HFFc6 (cell line): ENCODE measurements at regions not wholly inside any gene's neighbourhood (a gene's known extent, or its start where the extent isn't known, plus 50 kb on each side); places are given as distances from the start of the nearest gene placed in this dataset.

ENCODE experiments used
- DNase-seq: peaks from one replicate; pipeline ENCODE4 v3.0.0-alpha.2; 2018
- H3K27ac Mint-ChIP-seq: 2 replicates; pipeline ENCODE4 v1.8.0; 2020; ENCODE audit warnings: mild to moderate bottlenecking, mixed read lengths
- H3K27me3 Mint-ChIP-seq: 2 replicates; pipeline ENCODE4 v1.8.0; 2021; ENCODE audit warnings: mild to moderate bottlenecking, moderate library complexity, mixed read lengths; ENCODE audit not compliant: insufficient read depth
- H3K36me3 Mint-ChIP-seq: 2 replicates; pipeline ENCODE4 v1.8.0; 2021; ENCODE audit warnings: low read depth, mixed read lengths
- H3K4me1 Mint-ChIP-seq: 2 replicates; pipeline ENCODE4 v1.8.0; 2020; ENCODE audit warnings: low read depth, mixed read lengths
- H3K4me3 Mint-ChIP-seq: 2 replicates; pipeline ENCODE4 v1.8.0; 2020; ENCODE audit warnings: mild to moderate bottlenecking, moderate library complexity, mixed read lengths
- H3K9me3 Mint-ChIP-seq: 2 replicates; pipeline ENCODE4 v1.8.0; 2020; ENCODE audit warnings: mild to moderate bottlenecking, mixed read lengths
- CTCF ChIP-seq: fragments of 200-600 bp; sonication (generic); IDR thresholded peaks from 2 replicates; pipeline ENCODE4 v1.5.0; 2021; ENCODE audit warnings: antibody characterized with exemption, mild to moderate bottlenecking

GRCh38 chr6:22658934-22659333, 89.6 kb downstream of the HDGFL1 start:
- TF ChIP-seq CTCF = no peak
- peaks cover 38% of the 10 kb centered on the region for H3K9me3 Mint-ChIP-seq
- H3K27ac Mint-ChIP-seq = no peak overlapping the region
- no peak overlapping the region for H3K4me3 Mint-ChIP-seq
- peaks cover 1% of the 10 kb centered on the region; the same call in 1 of the 2 replicates for H3K27me3 Mint-ChIP-seq
- no peak for DNase-seq
- H3K36me3 Mint-ChIP-seq = no peaks in the 10 kb centered on the region
- H3K4me1 Mint-ChIP-seq = no peaks in the 10 kb centered on the region

GRCh38 chr6:22664968-22665367, 95.6 kb downstream of the HDGFL1 start:
- Mint-ChIP-seq H3K4me1 (no peaks in the 10 kb centered on the region), H3K9me3 (peaks cover 55% of the 10 kb centered on the region), H3K27ac (no peak overlapping the region), H3K27me3 (peaks cover 1% of the 10 kb centered on the region; the same call in 1 of the 2 replicates), H3K36me3 (no peaks in the 10 kb centered on the region), H3K4me3 (no peak overlapping the region)
- no peak for DNase-seq
- no peak for TF ChIP-seq CTCF

GRCh38 chr6:22666021-22666420, 96.7 kb downstream of the HDGFL1 start:
- Mint-ChIP-seq H3K9me3 (peaks cover 49% of the 10 kb centered on the region), H3K4me3 (no peak overlapping the region), H3K4me1 (no peaks in the 10 kb centered on the region), H3K36me3 (no peaks in the 10 kb centered on the region), H3K27me3 (peaks cover 1% of the 10 kb centered on the region; the same call in 1 of the 2 replicates), H3K27ac (no peak overlapping the region)
- no peak for DNase-seq
- TF ChIP-seq CTCF = no peak

GRCh38 chr6:22666586-22666985, 97.2 kb downstream of the HDGFL1 start:
- H3K4me3 Mint-ChIP-seq = no peak overlapping the region
- no peaks in the 10 kb centered on the region for H3K4me1 Mint-ChIP-seq
- DNase-seq = no peak
- peaks cover 45% of the 10 kb centered on the region for H3K9me3 Mint-ChIP-seq
- H3K27ac Mint-ChIP-seq = no peak overlapping the region
- no peaks in the 10 kb centered on the region for H3K36me3 Mint-ChIP-seq
- H3K27me3 Mint-ChIP-seq = no peaks in the 10 kb centered on the region
- no peak for TF ChIP-seq CTCF

GRCh38 chr6:22667855-22668254, 98.5 kb downstream of the HDGFL1 start:
- TF ChIP-seq CTCF = no peak
- Mint-ChIP-seq H3K36me3 (no peaks in the 10 kb centered on the region), H3K27ac (no peak overlapping the region), H3K4me3 (no peak overlapping the region), H3K9me3 (peaks cover 32% of the 10 kb centered on the region), H3K27me3 (no peaks in the 10 kb centered on the region), H3K4me1 (no peaks in the 10 kb centered on the region)
- no peak for DNase-seq

- H3K36me3 Mint-ChIP-seq = no peaks in the 10 kb centered on the region
- peaks cover 32% of the 10 kb centered on the region for H3K9me3 Mint-ChIP-seq
- TF ChIP-seq CTCF = no peak
- DNase-seq = no peak
- no peaks in the 10 kb centered on the region for H3K4me1 Mint-ChIP-seq
- no peak overlapping the region for H3K27ac Mint-ChIP-seq
- H3K4me3 Mint-ChIP-seq = no peak overlapping the region
- no peaks in the 10 kb centered on the region for H3K27me3 Mint-ChIP-seq
These were observed 98.9 kb downstream of the HDGFL1 start for GRCh38 chr6:22668307-22668706.
